HepG2 (cell line): ENCODE measurements at regions not wholly inside any gene's neighbourhood (a gene's known extent, or its start where the extent isn't known, plus 50 kb on each side); places are given as distances from the start of the nearest gene placed in this dataset.

ENCODE experiments used
- ARID5B ChIP-seq: IDR thresholded peaks from 2 replicates; pipeline ENCODE4 v1.4.0; 2020; ENCODE audit warnings: mild to moderate bottlenecking, missing genetic modification reagents
- FOSL2 ChIP-seq: sonication (generic); formaldehyde crosslinking; IDR thresholded peaks from 2 replicates; pipeline ENCODE4 v1.4.0; 2020; ENCODE audit warnings: missing genetic modification reagents
- FOXA3 ChIP-seq: IDR thresholded peaks from 2 replicates; pipeline ENCODE4 v1.6.1; 2016; ENCODE audit warnings: missing genetic modification reagents, missing compliant biosample characterization
- GMEB2 ChIP-seq: IDR thresholded peaks from 2 replicates; pipeline ENCODE4 v1.6.1; 2016; ENCODE audit warnings: missing biosample characterization, missing genetic modification reagents, low read depth
- HMG20A ChIP-seq: IDR thresholded peaks from 2 replicates; pipeline ENCODE4 v1.6.1; 2016; ENCODE audit warnings: borderline replicate concordance
- JUN ChIP-seq: sonication (generic); formaldehyde crosslinking; IDR thresholded peaks from 2 replicates; pipeline ENCODE4 v1.4.0; 2020; ENCODE audit warnings: mild to moderate bottlenecking, missing genetic modification reagents
- MAFF ChIP-seq: IDR thresholded peaks from 2 replicates; pipeline ENCODE4 v1.6.1; 2011; ENCODE audit warnings: low read depth, low read length, improper control_type of control experiment
- MAFK ChIP-seq, 2 experiments: IDR thresholded peaks in 1 of 2; conservative IDR thresholded peaks in 1 of 2; 2 replicates each; pipeline ENCODE4 v1.6.1; 2011; ENCODE audit warnings: improper control_type of control experiment in 2 of 2, low read length in 2 of 2
- MLXIP ChIP-seq: sonication (generic); formaldehyde crosslinking; IDR thresholded peaks from 2 replicates; pipeline ENCODE4 v1.9.0; 2021; ENCODE audit warnings: missing genetic modification reagents, borderline replicate concordance
- NFE2L2 ChIP-seq: fragments of 150-350 bp; IDR thresholded peaks from 2 replicates; pipeline ENCODE4 v1.6.1; 2014; ENCODE audit warnings: low read length
- NR2F6 ChIP-seq, 2 experiments: IDR thresholded peaks; 2 replicates each; pipeline ENCODE4 v1.6.1; 2016; ENCODE audit warnings: antibody characterized with exemption in 1 of 2, mild to moderate bottlenecking in 1 of 2
- RAD21 ChIP-seq: fragments of 450-650 bp; formaldehyde crosslinking; IDR thresholded peaks from 2 replicates; pipeline ENCODE4 v1.5.0; 2020; ENCODE audit warnings: mild to moderate bottlenecking
- SATB2 ChIP-seq: sonication (generic); formaldehyde crosslinking; IDR thresholded peaks from 2 replicates; pipeline ENCODE4 v1.5.0; 2020; ENCODE audit warnings: missing genetic modification reagents
- TCF7 ChIP-seq: sonication (generic); IDR thresholded peaks from 2 replicates; pipeline ENCODE4 v1.6.1; 2016; ENCODE audit warnings: antibody characterized with exemption, low read depth
- ZBTB21 ChIP-seq: sonication (generic); formaldehyde crosslinking; IDR thresholded peaks from 2 replicates; pipeline ENCODE4 v1.4.0; 2020; ENCODE audit warnings: missing genetic modification reagents

GRCh38 chr4:188214861-188215260, 75.6 kb downstream of the TRIML1 start (continued):
- TF ChIP-seq ARID5B, result peak; percentile 74
- peak; percentile 53; the same call in 1 of the 2 replicates for TF ChIP-seq ZBTB21 (CRISPR knock-in tag)
- TF ChIP-seq RAD21, result no peak
- TF ChIP-seq FOXA3 (CRISPR knock-in tag), result peak; percentile 68
- peak; percentile 67 for TF ChIP-seq NR2F6 (IDR thresholded peaks at IDR 0.05)
- TF ChIP-seq NR2F6 (CRISPR knock-in tag; IDR thresholded peaks at IDR 0.05), result peak; percentile 64
- TF ChIP-seq GMEB2 (CRISPR knock-in tag), result no peak
- TF ChIP-seq MAFK (conservative IDR thresholded peaks at IDR 0.05 in 1 of 2, IDR thresholded peaks at IDR 0.05 in 1 of 2; ENCODE audit: low read length in 2 of 2), result peak; percentile 21 to 54; a peak in 2 of 4 replicates
- TF ChIP-seq JUN (CRISPR knock-in tag), result 0 out of 2 replicates have a peak, but pooled peaks have one; percentile 28
- peak; percentile 73 for TF ChIP-seq TCF7
- peak; percentile 41; the same call in 1 of the 2 replicates for TF ChIP-seq HMG20A (CRISPR knock-in tag)
- no peak for TF ChIP-seq MLXIP
- TF ChIP-seq FOSL2 (CRISPR knock-in tag), result peak; percentile 90
- peak; percentile 45; the same call in 1 of the 2 replicates for TF ChIP-seq MAFF
- peak; percentile 91 for TF ChIP-seq NFE2L2
- TF ChIP-seq SATB2 (CRISPR knock-in tag), result no peak
